ENCODE measurements at regions not wholly inside any gene's neighbourhood (a gene's known extent, or its start where the extent isn't known, plus 50 kb on each side); places are given as distances from the start of the nearest gene placed in this dataset.

- H3T11ph ChIP-seq (ENCODE audit: low read length) = no peak overlapping the region
- H2AFZ ChIP-seq (ENCODE audit: low read length) = no peak overlapping the region
- no peaks in the 10 kb centered on the region for H3K4me1 ChIP-seq (ENCODE audit: insufficient read depth, low read length)
- Mint-ChIP-seq H3K4me3 (no peak overlapping the region), H3K27me3 (ENCODE audit: low read depth) (peaks cover 7% of the 10 kb centered on the region), H3K9me3 (peaks cover 36 to 38% of the 10 kb centered on the region in 2 experiments), H3K4me1 (no peaks in the 10 kb centered on the region), H3K36me3 (ENCODE audit: insufficient read depth in 1 of 3, low read depth in 3 of 3) (peaks cover 4 to 20% (median 15%) of the 10 kb centered on the region in 3 experiments; a peak in 5 of 7 replicates), H3K27ac (no peak overlapping the region)
- H2BK5ac ChIP-seq (ENCODE audit: insufficient read length, low read length) = no peak overlapping the region
- no peak overlapping the region for H2BK15ac ChIP-seq (ENCODE audit: low read depth, low read length)
- H2BK120ac ChIP-seq (ENCODE audit: low read depth, low read length, poor library complexity, severe bottlenecking) = no peak overlapping the region
- no peak overlapping the region for H3K18ac ChIP-seq (ENCODE audit: insufficient read length, low read depth, low read length)
- H3K23me2 ChIP-seq (ENCODE audit: insufficient read length, low read depth, low read length, poor library complexity, severe bottlenecking) = no peaks in the 10 kb centered on the region
- no CpG with 5 or more reads among the region's 4 CpGs for WGBS (ENCODE audit: extremely low coverage, insufficient read length, low lambda C conversion rate)
- no peak overlapping the region for H3K27ac ChIP-seq (ENCODE audit: insufficient read length, low read depth, low read length)
- no peaks in the 10 kb centered on the region for H3K79me2 ChIP-seq (ENCODE audit: insufficient read depth, low read length)
- no peak overlapping the region for H4K8ac ChIP-seq (replicated peaks; ENCODE audit: insufficient read length, low read depth, low read length)
- no peak overlapping the region for H3K23ac ChIP-seq (ENCODE audit: insufficient read length, low read depth, low read length)
- H4K20me1 ChIP-seq (ENCODE audit: control insufficient read depth, insufficient read depth, insufficient read length) = no peaks in the 10 kb centered on the region
- H3K14ac ChIP-seq (ENCODE audit: insufficient read depth, low read length) = no peak overlapping the region
- H2BK12ac ChIP-seq (ENCODE audit: insufficient read length, low read depth, low read length) = no peak overlapping the region
- no peak for DNase-seq
- TF ChIP-seq, protein P1, sequence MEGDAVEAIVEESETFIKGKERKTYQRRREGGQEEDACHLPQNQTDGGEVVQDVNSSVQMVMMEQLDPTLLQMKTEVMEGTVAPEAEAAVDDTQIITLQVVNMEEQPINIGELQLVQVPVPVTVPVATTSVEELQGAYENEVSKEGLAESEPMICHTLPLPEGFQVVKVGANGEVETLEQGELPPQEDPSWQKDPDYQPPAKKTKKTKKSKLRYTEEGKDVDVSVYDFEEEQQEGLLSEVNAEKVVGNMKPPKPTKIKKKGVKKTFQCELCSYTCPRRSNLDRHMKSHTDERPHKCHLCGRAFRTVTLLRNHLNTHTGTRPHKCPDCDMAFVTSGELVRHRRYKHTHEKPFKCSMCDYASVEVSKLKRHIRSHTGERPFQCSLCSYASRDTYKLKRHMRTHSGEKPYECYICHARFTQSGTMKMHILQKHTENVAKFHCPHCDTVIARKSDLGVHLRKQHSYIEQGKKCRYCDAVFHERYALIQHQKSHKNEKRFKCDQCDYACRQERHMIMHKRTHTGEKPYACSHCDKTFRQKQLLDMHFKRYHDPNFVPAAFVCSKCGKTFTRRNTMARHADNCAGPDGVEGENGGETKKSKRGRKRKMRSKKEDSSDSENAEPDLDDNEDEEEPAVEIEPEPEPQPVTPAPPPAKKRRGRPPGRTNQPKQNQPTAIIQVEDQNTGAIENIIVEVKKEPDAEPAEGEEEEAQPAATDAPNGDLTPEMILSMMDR (conservative IDR thresholded peaks at IDR 0.05) = no peak
- no peak overlapping the region for H3K4ac ChIP-seq (ENCODE audit: low read depth, low read length)
- no peak overlapping the region for H2AK5ac ChIP-seq (ENCODE audit: insufficient read length, low read length)
- H3K56ac ChIP-seq (ENCODE audit: insufficient read length, low read depth, low read length) = no peak overlapping the region
- H4K91ac ChIP-seq (ENCODE audit: insufficient read length, low read depth, low read length) = no peak overlapping the region
- H3K9me3 ChIP-seq (ENCODE audit: control insufficient read depth, low read depth, low read length) = peaks cover 8% of the 10 kb centered on the region
- H3K9ac ChIP-seq (ENCODE audit: extremely low read depth, insufficient read length, low read length) = no peak overlapping the region
- no peaks in the 10 kb centered on the region for H3K79me1 ChIP-seq (ENCODE audit: insufficient read depth, low read depth, low read length, poor library complexity, severe bottlenecking)
- no peak overlapping the region for H3K4me2 ChIP-seq (ENCODE audit: insufficient read depth, insufficient read length, low read length)
- no peak overlapping the region for H4K5ac ChIP-seq (ENCODE audit: insufficient read length, low read depth, low read length)
- no peaks in the 10 kb centered on the region; the same call in 1 of the 2 replicates for H3K27me3 ChIP-seq (ENCODE audit: insufficient read depth, low read length)
- H2BK20ac ChIP-seq (ENCODE audit: low read depth, low read length, poor library complexity, severe bottlenecking) = no peak overlapping the region
Observed at GRCh38 chr2:215205787-215206186, 67.4 kb upstream of the ABCA12 start.

Measured in H9 (cell line).